Karpas-422 (cell line): ENCODE measurements at regions not wholly inside any gene's neighbourhood (a gene's known extent, or its start where the extent isn't known, plus 50 kb on each side); places are given as distances from the start of the nearest gene placed in this dataset.
"Not testable (repeated sequence)": the region's sequence is repeated elsewhere in the genome, so short reads cannot be mapped to it uniquely, and the experiment has no call there.

Source experiments
- DNase-seq: peaks from one replicate; pipeline ENCODE4 v3.0.0-alpha.2; 2015
- H2AFZ ChIP-seq: fragments of 200-600 bp; sonication (generic); 2 replicates; pipeline ENCODE4 v1.6.1; 2014; ENCODE audit warnings: antibody characterized with exemption, low read length, mixed read lengths
- H3K27ac ChIP-seq: fragments of 200-600 bp; sonication (generic); 2 replicates; pipeline ENCODE4 v1.5.1; 2014; ENCODE audit warnings: mild to moderate bottlenecking, low read length, moderate library complexity
- H3K27me3 ChIP-seq: fragments of 200-600 bp; sonication (generic); 2 replicates; pipeline ENCODE4 v1.6.1; 2014; ENCODE audit warnings: low read length, mixed read lengths
- H3K36me3 ChIP-seq: fragments of 200-600 bp; sonication (generic); 2 replicates; pipeline ENCODE4 v1.6.1; 2014; ENCODE audit warnings: low read length, mixed read lengths; ENCODE audit not compliant: insufficient read depth
- H3K4me1 ChIP-seq: fragments of 200-600 bp; sonication (generic); 2 replicates; pipeline ENCODE4 v1.6.1; 2014; ENCODE audit warnings: mild to moderate bottlenecking, low read length, mixed read lengths
- H3K4me2 ChIP-seq: fragments of 200-600 bp; sonication (generic); 2 replicates; pipeline ENCODE4 v1.6.1; 2014; ENCODE audit warnings: low read length, low read depth, mild to moderate bottlenecking; ENCODE audit not compliant: poor library complexity, severe bottlenecking
- H3K4me3 ChIP-seq: fragments of 200-600 bp; sonication (generic); 2 replicates; pipeline ENCODE4 v1.5.1; 2014; ENCODE audit warnings: mild to moderate bottlenecking, antibody characterized with exemption, low read length, mixed read lengths
- H3K79me2 ChIP-seq: fragments of 200-600 bp; sonication (generic); 2 replicates; pipeline ENCODE4 v1.6.1; 2014; ENCODE audit warnings: mild to moderate bottlenecking, low read length, mixed read lengths
- H3K9ac ChIP-seq: fragments of 200-600 bp; sonication (generic); 2 replicates; pipeline ENCODE4 v1.6.0; 2014; ENCODE audit warnings: low read length
- H3K9me2 ChIP-seq: fragments of 200-600 bp; sonication (generic), shearing (Covaris generic); replicated peaks from 2 replicates; pipeline ENCODE4 v1.6.0; 2014; ENCODE audit warnings: mild to moderate bottlenecking, low read length, moderate library complexity; ENCODE audit not compliant: insufficient read depth
- H3K9me3 ChIP-seq: fragments of 300-700, 200-600 bp; sonication (generic); 2 replicates; pipeline ENCODE4 v1.6.1; 2014; ENCODE audit warnings: low read length, mixed read lengths
- H4K20me1 ChIP-seq: fragments of 200-600 bp; sonication (generic); 2 replicates; pipeline ENCODE4 v1.6.1; 2014; ENCODE audit warnings: mild to moderate bottlenecking, antibody characterized with exemption, low read length, low read depth; ENCODE audit not compliant: insufficient read depth

DNA sequence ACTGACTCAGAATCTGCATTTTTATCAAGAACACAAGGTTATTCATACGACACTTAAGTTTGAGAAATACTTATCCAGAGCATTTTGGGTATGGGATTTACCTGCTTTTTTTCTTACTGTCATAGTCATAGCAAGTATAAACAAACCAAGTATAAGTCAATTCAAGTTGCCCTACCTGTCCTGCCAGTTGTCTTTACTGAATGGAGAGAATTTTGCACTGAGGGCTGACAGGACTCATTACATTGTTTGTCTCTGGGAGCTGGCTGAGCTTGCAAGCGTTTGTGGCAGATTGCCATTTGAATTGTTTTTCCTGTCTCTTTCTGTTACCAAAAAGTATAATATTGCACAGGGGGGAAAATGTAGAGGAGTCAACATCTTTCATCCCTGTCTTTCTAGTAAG, 278.9 kb upstream of the MAGEC2 start:
- Histone ChIP-seq H4K20me1 (no peaks in the 10 kb centered on the region), H2AFZ (no peak overlapping the region), H3K36me3 (no peaks in the 10 kb centered on the region), H3K9me3 (peaks cover 16% of the 10 kb centered on the region), H3K79me2 (no peaks in the 10 kb centered on the region), H3K4me2 (no peak overlapping the region), H3K27me3 (no peaks in the 10 kb centered on the region), H3K4me3 (no peak overlapping the region), H3K27ac (no peak overlapping the region), H3K4me1 (no peaks in the 10 kb centered on the region), H3K9ac (no peak overlapping the region), H3K9me2 (no peaks in the 10 kb centered on the region)
- no peak for DNase-seq

GRCh38 chrX:142446349-142446748, 241.3 kb upstream of the MAGEC2 start:
- H3K9me2 ChIP-seq = no peaks in the 10 kb centered on the region
- H3K9ac ChIP-seq = no peak overlapping the region
- H3K4me2 ChIP-seq = no peak overlapping the region
- H3K4me1 ChIP-seq = no peaks in the 10 kb centered on the region
- H4K20me1 ChIP-seq = no peaks in the 10 kb centered on the region
- no peaks in the 10 kb centered on the region for H3K27me3 ChIP-seq
- no peak overlapping the region for H3K4me3 ChIP-seq
- no peak overlapping the region for H3K27ac ChIP-seq
- no peaks in the 10 kb centered on the region for H3K79me2 ChIP-seq
- no peak for DNase-seq
- no peak overlapping the region for H2AFZ ChIP-seq
- peaks cover 50% of the 10 kb centered on the region for H3K9me3 ChIP-seq
- H3K36me3 ChIP-seq = no peaks in the 10 kb centered on the region

DNA sequence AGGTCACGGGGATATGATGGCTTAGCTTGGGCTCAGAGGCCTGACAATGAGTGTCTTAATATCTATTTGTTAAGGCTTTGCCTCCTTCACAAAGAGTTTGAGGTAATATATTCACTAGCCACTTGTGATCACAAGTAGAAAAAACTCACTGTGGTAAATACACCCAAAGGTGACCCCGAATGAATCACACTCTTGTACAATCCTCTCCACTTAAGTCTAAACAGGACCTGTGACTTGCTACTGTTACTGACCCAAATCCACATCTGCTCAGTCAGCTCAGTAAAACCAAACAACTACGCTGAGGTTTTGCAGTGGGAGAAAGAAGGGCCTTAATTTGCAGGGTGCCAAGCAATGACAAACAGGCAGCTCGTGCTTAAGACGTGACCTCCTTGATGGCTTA, 223.8 kb upstream of the MAGEC2 start:
- Histone ChIP-seq H3K9me2 (no peaks in the 10 kb centered on the region), H3K9ac (no peak overlapping the region), H3K4me1 (no peaks in the 10 kb centered on the region), H3K36me3 (no peaks in the 10 kb centered on the region), H3K9me3 (0 out of 2 replicates have a peak, but pooled peaks cover 2% of the 10 kb centered on the region), H4K20me1 (no peaks in the 10 kb centered on the region), H3K4me3 (no peak overlapping the region), H2AFZ (no peak overlapping the region), H3K27me3 (no peaks in the 10 kb centered on the region), H3K4me2 (no peak overlapping the region), H3K79me2 (no peaks in the 10 kb centered on the region), H3K27ac (no peak overlapping the region)
- DNase-seq = no peak

DNA sequence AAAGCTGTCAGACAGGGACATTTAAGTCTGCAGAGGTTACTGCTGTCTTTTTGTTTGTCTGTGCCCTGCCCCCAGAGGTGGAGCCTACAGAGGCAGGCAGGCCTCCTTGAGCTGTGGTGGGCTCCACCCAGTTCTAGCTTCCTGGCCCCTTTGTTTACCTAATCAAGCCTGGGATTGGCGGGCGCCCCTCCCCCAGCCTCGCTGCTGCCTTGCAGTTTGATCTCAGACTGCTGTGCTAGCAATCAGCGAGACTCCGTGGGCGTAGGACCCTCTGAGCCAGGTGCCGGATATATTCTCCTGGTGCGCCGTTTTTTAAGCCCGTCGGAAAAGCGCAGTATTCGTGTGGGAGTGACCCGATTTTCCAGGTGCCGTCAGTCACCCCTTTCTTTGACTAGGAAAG, 185.9 kb upstream of the MAGEC2 start:
- not testable (repeated sequence) for H3K27me3 ChIP-seq, H3K9me2 ChIP-seq, H3K36me3 ChIP-seq, DNase-seq, H3K79me2 ChIP-seq, H3K9ac ChIP-seq, H4K20me1 ChIP-seq, H3K4me3 ChIP-seq, H3K4me1 ChIP-seq, H2AFZ ChIP-seq, H3K27ac ChIP-seq, H3K4me2 ChIP-seq
- peaks cover 12% of the 10 kb centered on the region; the same call in 1 of the 2 replicates for H3K9me3 ChIP-seq

DNA sequence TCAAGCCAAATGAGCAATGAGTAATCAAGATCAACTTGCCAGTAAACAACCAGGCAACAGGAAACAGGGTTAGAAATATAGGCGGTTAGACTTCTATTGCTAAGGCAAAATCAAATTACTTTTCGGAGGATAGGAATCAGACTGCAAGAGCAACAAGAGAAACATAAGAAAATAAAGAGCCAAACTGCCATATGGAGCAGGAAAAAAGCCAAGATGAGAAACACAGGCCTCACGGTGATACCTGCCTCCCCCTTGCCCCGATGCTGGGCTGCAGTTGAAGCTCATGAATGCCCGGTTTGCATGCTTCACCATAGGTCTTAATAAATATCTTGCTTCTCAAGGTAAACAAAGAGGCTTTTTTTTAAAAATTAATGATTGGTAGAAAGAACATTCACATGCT, 158.4 kb upstream of the MAGEC2 start:
- Histone ChIP-seq H3K9me3 (peaks cover 46% of the 10 kb centered on the region), H3K27ac (no peak overlapping the region), H2AFZ (no peak overlapping the region), H3K79me2 (no peaks in the 10 kb centered on the region), H3K9me2 (no peaks in the 10 kb centered on the region), H3K4me1 (no peaks in the 10 kb centered on the region), H3K4me2 (no peak overlapping the region), H3K9ac (no peak overlapping the region), H3K27me3 (no peaks in the 10 kb centered on the region), H4K20me1 (no peaks in the 10 kb centered on the region), H3K4me3 (no peak overlapping the region), H3K36me3 (no peaks in the 10 kb centered on the region)
- DNase-seq = no peak

GRCh38 chrX:142359331-142359730, 154.2 kb upstream of the MAGEC2 start:
- H3K9ac ChIP-seq = no peak overlapping the region
- H3K4me3 ChIP-seq = no peak overlapping the region
- no peaks in the 10 kb centered on the region for H3K9me2 ChIP-seq
- no peak overlapping the region for H3K27ac ChIP-seq
- H3K4me1 ChIP-seq = no peaks in the 10 kb centered on the region
- no peaks in the 10 kb centered on the region for H4K20me1 ChIP-seq
- H3K4me2 ChIP-seq = no peak overlapping the region
- H3K27me3 ChIP-seq = no peaks in the 10 kb centered on the region
- no peaks in the 10 kb centered on the region for H3K36me3 ChIP-seq
- H3K79me2 ChIP-seq = no peaks in the 10 kb centered on the region
- H2AFZ ChIP-seq = no peak overlapping the region
- peaks cover 36% of the 10 kb centered on the region for H3K9me3 ChIP-seq
- DNase-seq = no peak

DNA sequence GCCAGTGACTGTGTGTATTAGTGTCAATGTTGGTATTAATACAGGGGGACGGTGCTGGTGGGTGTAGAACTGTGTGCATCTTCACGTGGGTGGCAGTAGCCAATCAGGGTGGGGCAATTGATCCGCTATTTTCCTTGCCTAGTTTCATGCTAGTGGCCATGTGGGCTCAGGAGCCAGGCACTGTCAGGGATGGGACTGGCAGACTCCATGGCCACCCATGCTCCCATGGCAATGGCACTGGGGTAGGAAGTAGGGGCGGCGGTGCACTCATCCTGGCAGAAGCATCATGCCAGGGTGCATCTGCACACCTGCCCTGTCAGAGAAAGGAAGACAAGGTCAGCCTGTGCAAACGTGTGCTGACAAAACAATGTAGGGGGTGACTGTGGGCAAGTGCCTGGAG, 122.1 kb upstream of the MAGEC2 start:
- no peaks in the 10 kb centered on the region for H3K79me2 ChIP-seq
- no peak overlapping the region for H3K4me2 ChIP-seq
- DNase-seq = no peak
- H3K36me3 ChIP-seq = no peaks in the 10 kb centered on the region; the same call in 1 of the 2 replicates
- no peaks in the 10 kb centered on the region for H3K9me2 ChIP-seq
- peaks cover 39% of the 10 kb centered on the region for H3K9me3 ChIP-seq
- no peaks in the 10 kb centered on the region for H4K20me1 ChIP-seq
- H3K4me1 ChIP-seq = no peaks in the 10 kb centered on the region
- H3K9ac ChIP-seq = no peak overlapping the region
- H3K27me3 ChIP-seq = no peaks in the 10 kb centered on the region
- H3K4me3 ChIP-seq = no peak overlapping the region
- H2AFZ ChIP-seq = no peak overlapping the region
- no peak overlapping the region for H3K27ac ChIP-seq

- H3K9me3 ChIP-seq = peaks cover 38% of the 10 kb centered on the region
- DNase-seq = no peak
- no peak overlapping the region for H3K27ac ChIP-seq
Measured at GRCh38 chrX:142312591-142312990, 107.5 kb upstream of the MAGEC2 start.

DNA sequence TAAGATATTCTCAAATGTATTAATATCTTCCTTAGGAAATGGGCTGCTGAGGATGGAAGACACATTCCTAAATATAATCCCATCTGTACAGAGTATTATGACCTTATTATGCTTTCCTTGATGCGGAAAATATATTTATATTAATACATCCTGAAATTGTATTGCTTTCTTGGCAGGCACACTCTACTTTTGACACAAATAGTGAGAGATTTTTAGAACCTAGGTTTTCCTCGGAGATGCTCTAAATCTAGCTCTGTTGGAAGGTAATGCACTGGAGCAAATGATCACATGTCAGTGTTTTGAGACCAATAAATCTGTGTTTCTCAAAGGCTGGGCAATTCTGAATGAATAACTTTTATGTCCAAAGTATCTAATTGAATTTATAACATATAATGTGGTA, 94.3 kb upstream of the MAGEC2 start:
- H3K27me3 ChIP-seq = no peaks in the 10 kb centered on the region
- no peak overlapping the region for H3K9ac ChIP-seq
- no peaks in the 10 kb centered on the region for H3K36me3 ChIP-seq
- no peak overlapping the region for H3K4me3 ChIP-seq
- no peaks in the 10 kb centered on the region for H4K20me1 ChIP-seq
- no peaks in the 10 kb centered on the region for H3K4me1 ChIP-seq
- no peak overlapping the region for H3K4me2 ChIP-seq
- H3K27ac ChIP-seq = no peak overlapping the region
- no peak overlapping the region for H2AFZ ChIP-seq
- no peaks in the 10 kb centered on the region for H3K79me2 ChIP-seq
- peaks cover 32% of the 10 kb centered on the region for H3K9me3 ChIP-seq
- no peaks in the 10 kb centered on the region for H3K9me2 ChIP-seq
- no peak for DNase-seq

More at GRCh38 chrX:142312591-142312990, 107.5 kb upstream of the MAGEC2 start:
- no peaks in the 10 kb centered on the region for H4K20me1 ChIP-seq
- H3K4me3 ChIP-seq = no peak overlapping the region
- H3K4me2 ChIP-seq = no peak overlapping the region
- H3K4me1 ChIP-seq = no peaks in the 10 kb centered on the region
- no peak overlapping the region for H2AFZ ChIP-seq
- H3K27me3 ChIP-seq = no peaks in the 10 kb centered on the region
- H3K36me3 ChIP-seq = no peaks in the 10 kb centered on the region
- no peaks in the 10 kb centered on the region for H3K79me2 ChIP-seq
- H3K9me2 ChIP-seq = no peaks in the 10 kb centered on the region
- H3K9ac ChIP-seq = no peak overlapping the region
